HG03565 (cell line): ENCODE measurements at regions not wholly inside any gene's neighbourhood (a gene's known extent, or its start where the extent isn't known, plus 50 kb on each side); places are given as distances from the start of the nearest gene placed in this dataset.

Experiments
- ATAC-seq: cut with Tn5 transposase; IDR thresholded peaks from one replicate; pipeline ENCODE4 v1.9.1; 2021; ENCODE audit warnings: mild to moderate bottlenecking, moderate library complexity; ENCODE audit not compliant: unreplicated experiment

- ATAC-seq = no peak
Measured at GRCh38 chr6:153668758-153669157, 370.3 kb upstream of the OPRM1 start.

GRCh38 chr6:153662982-153663381, 376.1 kb upstream of the OPRM1 start:
- no peak for ATAC-seq

GRCh38 chr6:153645326-153645725, 393.7 kb upstream of the OPRM1 start:
- no peak for ATAC-seq

- ATAC-seq = no peak
Measured at GRCh38 chr6:153644000-153644399, 395.0 kb upstream of the OPRM1 start.

- ATAC-seq = no peak
Measured at GRCh38 chr6:153634416-153634815, 404.6 kb upstream of the OPRM1 start.

- ATAC-seq = no peak
Measured at GRCh38 chr6:153625089-153625488, 414.0 kb upstream of the OPRM1 start.

- ATAC-seq = no peak
Measured at GRCh38 chr6:153624528-153624927, 414.5 kb upstream of the OPRM1 start.

GRCh38 chr6:153623496-153623895, 415.5 kb upstream of the OPRM1 start:
- ATAC-seq = no peak

- ATAC-seq = no peak
Measured at GRCh38 chr6:153621491-153621890, 417.5 kb upstream of the OPRM1 start.

- ATAC-seq = no peak
Measured at GRCh38 chr6:153621070-153621469, 418.0 kb upstream of the OPRM1 start.

GRCh38 chr6:153618371-153619322, 420.4 kb upstream of the OPRM1 start:
- ATAC-seq = no peak

GRCh38 chr6:153616506-153616905, 422.5 kb upstream of the OPRM1 start:
- ATAC-seq = no peak

- no peak for ATAC-seq
Measured at GRCh38 chr6:153613719-153614455, 425.2 kb upstream of the OPRM1 start.

GRCh38 chr6:153602401-153602800, 436.6 kb upstream of the OPRM1 start:
- no peak for ATAC-seq

GRCh38 chr6:153599901-153600300, 439.1 kb upstream of the OPRM1 start:
- ATAC-seq = no peak

- no peak for ATAC-seq
Measured at GRCh38 chr6:153595903-153596302, 443.1 kb upstream of the OPRM1 start.

- ATAC-seq = no peak
Measured at GRCh38 chr6:153594871-153595270, 444.2 kb upstream of the OPRM1 start.

- ATAC-seq = no peak
Measured at GRCh38 chr6:153591159-153591558, 447.9 kb upstream of the OPRM1 start.

- ATAC-seq = no peak
Measured at GRCh38 chr6:153590411-153590810, 448.6 kb upstream of the OPRM1 start.

- no peak for ATAC-seq
Measured at GRCh38 chr6:153588330-153588729, 450.7 kb upstream of the OPRM1 start.

- ATAC-seq = no peak
Measured at GRCh38 chr6:153583685-153584084, 452.6 kb upstream of the RGS17 start.

- no peak for ATAC-seq
Measured at GRCh38 chr6:153580776-153581175, 449.7 kb upstream of the RGS17 start.
